ENCODE measurements at regions not wholly inside any gene's neighbourhood (a gene's known extent, or its start where the extent isn't known, plus 50 kb on each side); places are given as distances from the start of the nearest gene placed in this dataset.

DNA sequence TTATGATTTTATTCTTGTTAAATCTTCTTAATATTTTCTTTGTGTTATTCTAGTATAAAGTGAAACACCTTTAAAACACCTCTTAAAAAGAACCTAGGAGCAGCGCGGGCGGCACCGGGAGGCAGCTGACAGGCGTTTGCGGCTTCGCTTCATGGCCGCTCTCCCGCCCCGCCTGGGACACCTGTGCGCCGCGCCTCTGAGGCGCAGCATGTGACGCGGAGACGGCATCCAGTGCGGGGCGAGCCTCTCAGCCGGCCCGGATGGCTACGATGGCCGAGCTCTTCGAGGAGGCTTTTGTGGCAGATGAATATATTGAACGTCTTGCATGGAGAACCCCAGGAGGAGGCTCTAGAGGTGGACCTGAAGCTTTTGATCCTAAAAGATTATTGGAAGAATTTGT lies 1592.7 kb downstream of the TECRL start:
- TF ChIP-seq, protein P1, sequence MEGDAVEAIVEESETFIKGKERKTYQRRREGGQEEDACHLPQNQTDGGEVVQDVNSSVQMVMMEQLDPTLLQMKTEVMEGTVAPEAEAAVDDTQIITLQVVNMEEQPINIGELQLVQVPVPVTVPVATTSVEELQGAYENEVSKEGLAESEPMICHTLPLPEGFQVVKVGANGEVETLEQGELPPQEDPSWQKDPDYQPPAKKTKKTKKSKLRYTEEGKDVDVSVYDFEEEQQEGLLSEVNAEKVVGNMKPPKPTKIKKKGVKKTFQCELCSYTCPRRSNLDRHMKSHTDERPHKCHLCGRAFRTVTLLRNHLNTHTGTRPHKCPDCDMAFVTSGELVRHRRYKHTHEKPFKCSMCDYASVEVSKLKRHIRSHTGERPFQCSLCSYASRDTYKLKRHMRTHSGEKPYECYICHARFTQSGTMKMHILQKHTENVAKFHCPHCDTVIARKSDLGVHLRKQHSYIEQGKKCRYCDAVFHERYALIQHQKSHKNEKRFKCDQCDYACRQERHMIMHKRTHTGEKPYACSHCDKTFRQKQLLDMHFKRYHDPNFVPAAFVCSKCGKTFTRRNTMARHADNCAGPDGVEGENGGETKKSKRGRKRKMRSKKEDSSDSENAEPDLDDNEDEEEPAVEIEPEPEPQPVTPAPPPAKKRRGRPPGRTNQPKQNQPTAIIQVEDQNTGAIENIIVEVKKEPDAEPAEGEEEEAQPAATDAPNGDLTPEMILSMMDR (IDR thresholded peaks at IDR 0.05): no peak
- no peak for TF ChIP-seq POLR2A (IDR thresholded peaks at IDR 0.05)
